B cell (primary cell): ENCODE measurements at regions not wholly inside any gene's neighbourhood (a gene's known extent, or its start where the extent isn't known, plus 50 kb on each side); places are given as distances from the start of the nearest gene placed in this dataset.

ENCODE experiments used
- EZH2 ChIP-seq: IDR thresholded peaks from 2 replicates; pipeline ENCODE4 v1.6.1; 2012; ENCODE audit warnings: borderline replicate concordance, low read depth, mild to moderate bottlenecking, moderate library complexity, low read length; ENCODE audit not compliant: insufficient read depth, poor library complexity, severe bottlenecking
- TF ChIP-seq, protein P1 (sequence below): fragments of 200-600 bp; IDR thresholded peaks from one replicate; pipeline ENCODE4 v1.8.0; 2022; ENCODE audit warnings: antibody characterized with exemption, mild to moderate bottlenecking

- TF ChIP-seq, protein P1, sequence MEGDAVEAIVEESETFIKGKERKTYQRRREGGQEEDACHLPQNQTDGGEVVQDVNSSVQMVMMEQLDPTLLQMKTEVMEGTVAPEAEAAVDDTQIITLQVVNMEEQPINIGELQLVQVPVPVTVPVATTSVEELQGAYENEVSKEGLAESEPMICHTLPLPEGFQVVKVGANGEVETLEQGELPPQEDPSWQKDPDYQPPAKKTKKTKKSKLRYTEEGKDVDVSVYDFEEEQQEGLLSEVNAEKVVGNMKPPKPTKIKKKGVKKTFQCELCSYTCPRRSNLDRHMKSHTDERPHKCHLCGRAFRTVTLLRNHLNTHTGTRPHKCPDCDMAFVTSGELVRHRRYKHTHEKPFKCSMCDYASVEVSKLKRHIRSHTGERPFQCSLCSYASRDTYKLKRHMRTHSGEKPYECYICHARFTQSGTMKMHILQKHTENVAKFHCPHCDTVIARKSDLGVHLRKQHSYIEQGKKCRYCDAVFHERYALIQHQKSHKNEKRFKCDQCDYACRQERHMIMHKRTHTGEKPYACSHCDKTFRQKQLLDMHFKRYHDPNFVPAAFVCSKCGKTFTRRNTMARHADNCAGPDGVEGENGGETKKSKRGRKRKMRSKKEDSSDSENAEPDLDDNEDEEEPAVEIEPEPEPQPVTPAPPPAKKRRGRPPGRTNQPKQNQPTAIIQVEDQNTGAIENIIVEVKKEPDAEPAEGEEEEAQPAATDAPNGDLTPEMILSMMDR: no peak
- no peak for TF ChIP-seq EZH2
Observed at GRCh38 chr17:53101706-53102105, 721.0 kb upstream of the KIF2B start.
